PC-3 (cell line): ENCODE measurements at regions not wholly inside any gene's neighbourhood (a gene's known extent, or its start where the extent isn't known, plus 50 kb on each side); places are given as distances from the start of the nearest gene placed in this dataset.

Experiments used
- ATAC-seq: fragments of 200-7000 bp; cut with Tn5 transposase; 2 replicates; pipeline ENCODE4 v1.9.1; 2020; ENCODE audit warnings: mild to moderate bottlenecking, moderate library complexity
- BruUV-seq: library from RNA; stranded (reverse); fragments of 400-500 nt; replicated peaks from 2 replicates; lab custom pipeline; 2021; lab: Mats Ljungman, UMichigan
- CTCF ChIA-PET: fragments of 300-600 bp; sonication (Branson Sonifier 250); formaldehyde crosslinking; loops from one replicate; lab custom pipeline; 2022; ENCODE audit warnings: antibody characterized with exemption; lab: Charles Lee
- POLR2A ChIA-PET: fragments of 300-600 bp; sonication (Branson Sonifier 250); formaldehyde crosslinking; loops from one replicate; lab custom pipeline; 2022; ENCODE audit warnings: antibody characterized with exemption; ENCODE audit not compliant: unreplicated experiment; lab: Charles Lee
- DNase-seq: peaks from one replicate; pipeline ENCODE4 v3.0.0-alpha.2; 2015
- H2AFZ ChIP-seq: fragments of 300-600 bp; sonication (generic); 2 replicates; pipeline ENCODE4 v1.6.0; 2016; ENCODE audit warnings: antibody characterized with exemption, low read length
- H3F3A ChIP-seq: fragments of 300-600 bp; sonication (generic); one replicate; pipeline ENCODE4 v1.6.0; 2017; ENCODE audit warnings: antibody characterized with exemption, low read length, control low read depth, mild to moderate bottlenecking; ENCODE audit not compliant: unreplicated experiment
- H3K27ac ChIP-seq: fragments of 300-600 bp; sonication (generic); 2 replicates; pipeline ENCODE4 v1.5.1; 2016; ENCODE audit warnings: mild to moderate bottlenecking, low read length
- H3K27me3 ChIP-seq: fragments of 300-600 bp; sonication (generic); 2 replicates; pipeline ENCODE4 v1.6.1; 2016; ENCODE audit warnings: low read length, mixed read lengths
- H3K36me3 ChIP-seq: fragments of 300-600 bp; sonication (generic); 2 replicates; pipeline ENCODE4 v1.6.1; 2016; ENCODE audit warnings: low read depth, mixed run types, low read length, mixed read lengths
- H3K4me1 ChIP-seq: fragments of 300-600 bp; sonication (generic); 2 replicates; pipeline ENCODE4 v1.5.1; 2016; ENCODE audit warnings: low read length; ENCODE audit not compliant: insufficient read depth
- H3K4me2 ChIP-seq: fragments of 300-600 bp; sonication (generic); 2 replicates; pipeline ENCODE4 v1.6.0; 2016; ENCODE audit warnings: low read length
- H3K4me3 ChIP-seq: fragments of 300-600 bp; sonication (generic); 2 replicates; pipeline ENCODE4 v1.5.1; 2016; ENCODE audit warnings: mild to moderate bottlenecking, low read length, mixed read lengths
- H3K79me2 ChIP-seq: fragments of 300-600 bp; sonication (generic); 2 replicates; pipeline ENCODE4 v1.6.1; 2017; ENCODE audit warnings: low read length, mixed read lengths
- H3K9ac ChIP-seq: fragments of 300-600 bp; sonication (generic); 2 replicates; pipeline ENCODE4 v1.6.0; 2016; ENCODE audit warnings: mild to moderate bottlenecking, low read length
- H3K9me2 ChIP-seq: fragments of 300-600 bp; sonication (generic); replicated peaks from 2 replicates; pipeline ENCODE4 v1.6.1; 2016; ENCODE audit warnings: mixed run types, low read length, mixed read lengths
- H3K9me3 ChIP-seq: fragments of 300-600 bp; sonication (generic); 2 replicates; pipeline ENCODE4 v1.6.1; 2016; ENCODE audit warnings: low read length, mixed read lengths
- H4K20me1 ChIP-seq: fragments of 300-600 bp; sonication (generic); 2 replicates; pipeline ENCODE4 v1.6.1; 2016; ENCODE audit warnings: low read length, mixed read lengths
- EZH2 ChIP-seq: fragments of 300-600 bp; sonication (generic); IDR thresholded peaks from one replicate; pipeline ENCODE4 v1.6.1; 2017; ENCODE audit warnings: antibody characterized with exemption, mild to moderate bottlenecking, low read length; ENCODE audit not compliant: unreplicated experiment
- EZH2phosphoT487 ChIP-seq: fragments of 300-600 bp; sonication (generic); IDR thresholded peaks from 2 replicates; pipeline ENCODE4 v1.6.1; 2018; ENCODE audit warnings: mild to moderate bottlenecking, antibody characterized with exemption, low read length, borderline replicate concordance
- intact Hi-C: fragments of 100-400 bp; cut with micrococcal nuclease; formaldehyde crosslinking; loops from 2 replicates; pipeline ENCODE4 v1.9.0; 2023
- TF ChIP-seq, protein P1 (sequence below): fragments of 300-600 bp; sonication (generic); conservative IDR thresholded peaks from 2 replicates; pipeline ENCODE4 v1.5.1; 2017; ENCODE audit warnings: antibody characterized with exemption, low read depth, mild to moderate bottlenecking, low read length

GRCh38 chr12:89760783-89761182 lies 52.1 kb upstream of the ATP2B1 start:
- H3K36me3 ChIP-seq: no peaks in the 10 kb centered on the region
- TF ChIP-seq EZH2: no peak
- TF ChIP-seq, protein P1, sequence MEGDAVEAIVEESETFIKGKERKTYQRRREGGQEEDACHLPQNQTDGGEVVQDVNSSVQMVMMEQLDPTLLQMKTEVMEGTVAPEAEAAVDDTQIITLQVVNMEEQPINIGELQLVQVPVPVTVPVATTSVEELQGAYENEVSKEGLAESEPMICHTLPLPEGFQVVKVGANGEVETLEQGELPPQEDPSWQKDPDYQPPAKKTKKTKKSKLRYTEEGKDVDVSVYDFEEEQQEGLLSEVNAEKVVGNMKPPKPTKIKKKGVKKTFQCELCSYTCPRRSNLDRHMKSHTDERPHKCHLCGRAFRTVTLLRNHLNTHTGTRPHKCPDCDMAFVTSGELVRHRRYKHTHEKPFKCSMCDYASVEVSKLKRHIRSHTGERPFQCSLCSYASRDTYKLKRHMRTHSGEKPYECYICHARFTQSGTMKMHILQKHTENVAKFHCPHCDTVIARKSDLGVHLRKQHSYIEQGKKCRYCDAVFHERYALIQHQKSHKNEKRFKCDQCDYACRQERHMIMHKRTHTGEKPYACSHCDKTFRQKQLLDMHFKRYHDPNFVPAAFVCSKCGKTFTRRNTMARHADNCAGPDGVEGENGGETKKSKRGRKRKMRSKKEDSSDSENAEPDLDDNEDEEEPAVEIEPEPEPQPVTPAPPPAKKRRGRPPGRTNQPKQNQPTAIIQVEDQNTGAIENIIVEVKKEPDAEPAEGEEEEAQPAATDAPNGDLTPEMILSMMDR: no peak
- no peak for TF ChIP-seq EZH2phosphoT487
- no peaks in the 10 kb centered on the region for H3K9me2 ChIP-seq
- H3F3A ChIP-seq: peaks cover 13% of the 10 kb centered on the region
- H3K9ac ChIP-seq: no peak overlapping the region
- no peak for ATAC-seq
- H3K4me1 ChIP-seq: peaks cover 59% of the 10 kb centered on the region
- no peak overlapping the region for H3K4me2 ChIP-seq
- H3K9me3 ChIP-seq: no peaks in the 10 kb centered on the region
- ChIA-PET CTCF (no interaction called here), POLR2A (no interaction called here)
- H2AFZ ChIP-seq: no peak overlapping the region
- no peaks in the 10 kb centered on the region for H3K27me3 ChIP-seq
- intact Hi-C loops: loop anchor here (5.0 kb wide), 1 partner anchor 57 kb away; no protein-coding TSS in a partner anchor
- BruUV-seq: no TSS peak
- H3K27ac ChIP-seq: no peak overlapping the region
- no peak overlapping the region for H3K4me3 ChIP-seq
- H3K79me2 ChIP-seq: no peaks in the 10 kb centered on the region
- H4K20me1 ChIP-seq: no peaks in the 10 kb centered on the region
- DNase-seq: no peak
